Hepatocyte (in vitro differentiated cells): ENCODE measurements at regions not wholly inside any gene's neighbourhood (a gene's known extent, or its start where the extent isn't known, plus 50 kb on each side); places are given as distances from the start of the nearest gene placed in this dataset.

Source experiments
- CTCF ChIP-seq: fragments of 200-600 bp; sonication (generic); IDR thresholded peaks from 2 replicates; pipeline ENCODE4 v1.5.1; 2016; ENCODE audit warnings: antibody characterized with exemption, mild to moderate bottlenecking; ENCODE audit not compliant: poor library complexity
- EZH2 ChIP-seq: fragments of 200-600 bp; sonication (generic); IDR thresholded peaks from 2 replicates; pipeline ENCODE4 v1.6.1; 2016; ENCODE audit warnings: antibody characterized with exemption, mild to moderate bottlenecking, borderline replicate concordance

- peak; percentile 33 for TF ChIP-seq CTCF
- no peak for TF ChIP-seq EZH2
Observed at GRCh38 chr4:52172166-52172565, 121.1 kb downstream of the SPATA18 start.
